DND-41 (cell line): ENCODE measurements at regions not wholly inside any gene's neighbourhood (a gene's known extent, or its start where the extent isn't known, plus 50 kb on each side); places are given as distances from the start of the nearest gene placed in this dataset.

ENCODE experiments used
- ATAC-seq: fragments of 200-7000 bp; cut with Tn5 transposase; 3 replicates; pipeline ENCODE4 v1.9.1; 2021; ENCODE audit warnings: low read depth; ENCODE audit not compliant: insufficient read depth
- DNase-seq: peaks from one replicate; pipeline ENCODE4 v3.0.0-alpha.2; 2020
- H2AFZ ChIP-seq: 2 replicates; pipeline ENCODE4 v1.6.0; 2012; ENCODE audit warnings: low read depth, low read length
- H3K27ac ChIP-seq: 2 replicates; pipeline ENCODE4 v1.5.1; 2012; ENCODE audit warnings: low read length, inconsistent platforms
- H3K27me3 ChIP-seq: fragments of 200-600 bp; sonication (generic); 2 replicates; pipeline ENCODE4 v1.6.0; 2012; ENCODE audit warnings: low read length, mild to moderate bottlenecking, inconsistent platforms; ENCODE audit not compliant: insufficient read depth, poor library complexity
- H3K36me3 ChIP-seq: 2 replicates; pipeline ENCODE4 v1.5.1; 2012; ENCODE audit warnings: low read length, inconsistent platforms; ENCODE audit not compliant: insufficient read depth
- H3K4me1 ChIP-seq: 2 replicates; pipeline ENCODE4 v1.5.1; 2012; ENCODE audit warnings: mild to moderate bottlenecking, low read length; ENCODE audit not compliant: insufficient read depth
- H3K4me2 ChIP-seq: 2 replicates; pipeline ENCODE4 v1.6.0; 2012; ENCODE audit warnings: mild to moderate bottlenecking, moderate library complexity, low read length, inconsistent platforms; ENCODE audit not compliant: insufficient read depth
- H3K4me3 ChIP-seq, 2 experiments: fragments of 200-600 bp in 1 of 2; shearing (Covaris generic) in 1 of 2; 2 replicates each; pipeline ENCODE4 v1.5.1; 2012 to 2016; ENCODE audit warnings: inconsistent platforms in 2 of 2, low read length in 2 of 2, mild to moderate bottlenecking in 2 of 2, low read depth in 1 of 2, moderate library complexity in 1 of 2
- H3K79me2 ChIP-seq: 2 replicates; pipeline ENCODE4 v1.6.0; 2012; ENCODE audit warnings: low read length, inconsistent platforms; ENCODE audit not compliant: insufficient read depth
- H3K9ac ChIP-seq: 2 replicates; pipeline ENCODE4 v1.6.0; 2012; ENCODE audit warnings: low read depth, mild to moderate bottlenecking, inconsistent platforms, low read length, moderate library complexity
- H3K9me3 ChIP-seq: 2 replicates; pipeline ENCODE4 v1.5.1; 2012; ENCODE audit warnings: low read length, moderate library complexity, mild to moderate bottlenecking, inconsistent platforms; ENCODE audit not compliant: insufficient read depth, severe bottlenecking
- H4K20me1 ChIP-seq: 2 replicates; pipeline ENCODE4 v1.6.0; 2012; ENCODE audit warnings: low read length; ENCODE audit not compliant: insufficient read depth
- EZH2 ChIP-seq: IDR thresholded peaks from 3 replicates; pipeline ENCODE4 v1.6.1; 2012; ENCODE audit warnings: borderline replicate concordance, low read depth, mild to moderate bottlenecking, moderate library complexity, low read length, inconsistent platforms; ENCODE audit not compliant: severe bottlenecking
- TF ChIP-seq, protein P1 (sequence below): IDR thresholded peaks from 2 replicates; pipeline ENCODE4 v1.5.1; 2012; ENCODE audit warnings: borderline replicate concordance, low read length, moderate library complexity, mild to moderate bottlenecking; ENCODE audit not compliant: poor library complexity, severe bottlenecking; ENCODE audit errors: extremely low read depth

DNA sequence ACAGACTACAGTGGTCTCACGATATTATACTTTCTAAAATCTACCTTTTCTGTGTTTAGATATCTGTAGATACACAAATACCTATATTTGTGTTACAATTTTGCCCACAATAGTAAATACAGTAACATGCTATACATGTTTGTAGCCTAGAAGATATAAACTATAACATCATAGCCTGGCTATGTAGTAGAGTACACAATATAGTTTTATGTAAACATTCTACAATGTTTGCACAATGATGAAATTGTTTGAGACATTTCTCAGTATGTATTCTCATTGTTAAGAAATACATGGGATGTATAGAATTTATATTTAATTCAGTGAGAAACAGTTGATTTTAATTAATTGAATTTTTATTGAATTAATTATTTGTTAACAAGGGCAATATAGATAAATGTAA lies 1367.0 kb downstream of the OTOL1 start:
- Histone ChIP-seq H3K4me3 (no peak overlapping the region), H3K79me2 (no peaks in the 10 kb centered on the region), H3K9me3 (peaks cover 11% of the 10 kb centered on the region), H3K4me2 (no peak overlapping the region), H3K27me3 (no peaks in the 10 kb centered on the region), H3K27ac (no peak overlapping the region), H3K4me1 (peaks cover 14% of the 10 kb centered on the region), H4K20me1 (no peaks in the 10 kb centered on the region), H2AFZ (no peak overlapping the region), H3K36me3 (no peaks in the 10 kb centered on the region), H3K9ac (no peak overlapping the region)
- DNase-seq (no peak), ATAC-seq (no peak)
- TF ChIP-seq, protein P1, sequence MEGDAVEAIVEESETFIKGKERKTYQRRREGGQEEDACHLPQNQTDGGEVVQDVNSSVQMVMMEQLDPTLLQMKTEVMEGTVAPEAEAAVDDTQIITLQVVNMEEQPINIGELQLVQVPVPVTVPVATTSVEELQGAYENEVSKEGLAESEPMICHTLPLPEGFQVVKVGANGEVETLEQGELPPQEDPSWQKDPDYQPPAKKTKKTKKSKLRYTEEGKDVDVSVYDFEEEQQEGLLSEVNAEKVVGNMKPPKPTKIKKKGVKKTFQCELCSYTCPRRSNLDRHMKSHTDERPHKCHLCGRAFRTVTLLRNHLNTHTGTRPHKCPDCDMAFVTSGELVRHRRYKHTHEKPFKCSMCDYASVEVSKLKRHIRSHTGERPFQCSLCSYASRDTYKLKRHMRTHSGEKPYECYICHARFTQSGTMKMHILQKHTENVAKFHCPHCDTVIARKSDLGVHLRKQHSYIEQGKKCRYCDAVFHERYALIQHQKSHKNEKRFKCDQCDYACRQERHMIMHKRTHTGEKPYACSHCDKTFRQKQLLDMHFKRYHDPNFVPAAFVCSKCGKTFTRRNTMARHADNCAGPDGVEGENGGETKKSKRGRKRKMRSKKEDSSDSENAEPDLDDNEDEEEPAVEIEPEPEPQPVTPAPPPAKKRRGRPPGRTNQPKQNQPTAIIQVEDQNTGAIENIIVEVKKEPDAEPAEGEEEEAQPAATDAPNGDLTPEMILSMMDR, result no peak
- TF ChIP-seq EZH2, result no peak

DNA sequence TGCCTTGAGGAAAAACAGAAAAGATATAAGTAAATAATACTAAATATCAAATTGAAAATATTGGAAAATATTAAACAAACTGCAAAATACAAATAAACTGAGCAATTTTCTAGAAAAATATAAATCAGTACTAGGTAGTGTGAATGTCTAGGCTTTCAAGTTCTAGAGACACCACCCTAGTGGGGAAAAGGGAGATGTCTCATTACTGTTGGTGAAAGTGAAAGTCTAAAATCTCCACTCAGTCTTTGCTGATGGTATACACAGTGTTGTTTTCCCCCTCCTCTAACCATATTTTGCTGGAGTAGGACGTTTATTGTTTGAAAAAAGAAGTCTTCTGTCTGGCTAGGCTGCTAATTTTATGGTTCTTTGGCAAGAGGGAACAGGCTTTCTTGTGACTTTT lies 1368.9 kb downstream of the OTOL1 start:
- H3K4me2 ChIP-seq, result peak overlapping the region; percentile 55; the same call in 1 of the 2 replicates
- H3K9ac ChIP-seq, result 0 out of 2 replicates have a peak overlapping the region, but pooled peaks have one; percentile 33
- H2AFZ ChIP-seq, result peak overlapping the region; percentile 63
- H3K27ac ChIP-seq, result peak overlapping the region; percentile 78
- no peak for DNase-seq
- TF ChIP-seq EZH2, result no peak
- TF ChIP-seq, protein P1, result peak; percentile 44
- H3K79me2 ChIP-seq, result no peaks in the 10 kb centered on the region
- no peaks in the 10 kb centered on the region for H3K36me3 ChIP-seq
- peak; percentile 95 for ATAC-seq
- peaks cover 14% of the 10 kb centered on the region for H3K4me1 ChIP-seq
- H3K4me3 ChIP-seq, result 0 out of 4 replicates have a peak overlapping the region, but pooled peaks of 1 of the 2 experiments have one; percentile 34
- peaks cover 3% of the 10 kb centered on the region for H3K9me3 ChIP-seq
- no peaks in the 10 kb centered on the region for H3K27me3 ChIP-seq
- H4K20me1 ChIP-seq, result no peaks in the 10 kb centered on the region

DNA sequence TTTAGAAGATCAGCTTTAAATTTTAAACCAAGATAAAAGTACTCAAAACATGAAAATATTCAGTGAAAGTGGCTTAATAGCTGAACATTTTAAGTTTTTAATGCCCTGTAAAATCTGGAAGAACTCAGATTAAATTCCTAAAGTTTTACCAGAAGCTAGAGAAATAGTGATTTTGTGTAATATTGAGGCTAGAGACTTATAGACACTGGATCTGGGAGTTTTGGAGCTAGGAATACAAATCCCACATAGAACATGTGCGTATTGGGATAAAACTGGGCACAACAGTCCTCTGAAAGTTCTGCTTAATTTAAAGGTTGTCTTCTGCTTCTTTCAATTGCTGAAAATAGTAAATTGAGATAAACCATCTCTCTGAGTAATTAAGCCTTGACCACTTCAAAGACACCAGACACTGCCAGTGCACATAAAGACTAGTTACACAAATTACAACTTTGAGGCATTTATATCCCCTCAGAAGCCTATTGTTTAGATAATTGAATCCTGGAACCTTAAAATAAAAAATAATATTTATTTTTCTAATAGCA lies 1382.5 kb downstream of the OTOL1 start:
- no peak overlapping the region for H3K27ac ChIP-seq
- H3K4me3 ChIP-seq, result no peak overlapping the region
- H3K4me2 ChIP-seq, result no peak overlapping the region
- H3K27me3 ChIP-seq, result no peaks in the 10 kb centered on the region
- TF ChIP-seq, protein P1, result no peak
- no peak for TF ChIP-seq EZH2
- no peaks in the 10 kb centered on the region for H3K36me3 ChIP-seq
- peak; percentile 42; the same call in 1 of the 3 replicates for ATAC-seq
- DNase-seq, result no peak
- no peaks in the 10 kb centered on the region for H3K9me3 ChIP-seq
- H3K79me2 ChIP-seq, result no peaks in the 10 kb centered on the region
- no peak overlapping the region for H2AFZ ChIP-seq
- peaks cover 13% of the 10 kb centered on the region for H3K4me1 ChIP-seq
- H3K9ac ChIP-seq, result no peak overlapping the region
- H4K20me1 ChIP-seq, result no peaks in the 10 kb centered on the region
